Common myeloid progenitor, CD34-positive (primary cell): ENCODE measurements at regions not wholly inside any gene's neighbourhood (a gene's known extent, or its start where the extent isn't known, plus 50 kb on each side); places are given as distances from the start of the nearest gene placed in this dataset.
"Not testable (repeated sequence)": the region's sequence is repeated elsewhere in the genome, so short reads cannot be mapped to it uniquely, and the experiment has no call there.

ENCODE experiments used
- CTCF ChIA-PET: fragments of 350-600 bp; sonication (Branson Sonifier 250); formaldehyde crosslinking; loops from one replicate; lab custom pipeline; 2021; ENCODE audit warnings: antibody characterized with exemption; lab: Charles Lee
- POLR2A ChIA-PET: fragments of 350-600 bp; sonication (Branson Sonifier 250); formaldehyde crosslinking; loops from one replicate; lab custom pipeline; 2021; ENCODE audit warnings: antibody characterized with exemption; lab: Charles Lee
- DNase-seq, 3 donors: peaks; one replicate each; pipeline versions ENCODE4 v3.0.0 to v3.0.0-alpha.2; 2013
- H3K27ac ChIP-seq, 2 experiments: 1 replicate in 1 of 2; 2 replicates in 1 of 2; pipeline ENCODE4 v1.7.0; 2013; ENCODE audit warnings: inconsistent platforms in 2 of 2, low read length in 2 of 2, mild to moderate bottlenecking in 2 of 2, low read depth in 1 of 2, moderate library complexity in 1 of 2; ENCODE audit not compliant: severe bottlenecking in 2 of 2, insufficient read depth in 1 of 2, poor library complexity in 1 of 2
- H3K27me3 ChIP-seq, 5 experiments: replicated peaks in 2 of 5; 1 replicate in 3 of 5; 2 replicates in 2 of 5; pipeline versions ENCODE4 v1.6.1 to v1.7.0; 2013; ENCODE audit warnings: low read length in 4 of 5, mild to moderate bottlenecking in 2 of 5, moderate library complexity in 2 of 5, inconsistent platforms in 1 of 5; ENCODE audit not compliant: insufficient read depth in 5 of 5, control insufficient read depth in 4 of 5
- H3K36me3 ChIP-seq, 4 experiments: 1 replicate in 2 of 4; 2 replicates in 2 of 4; pipeline versions ENCODE4 v1.6.1 to v1.7.0; 2013; ENCODE audit warnings: low read length in 3 of 4, control low read depth in 1 of 4, mild to moderate bottlenecking in 1 of 4; ENCODE audit not compliant: control insufficient read depth in 4 of 4, insufficient read depth in 4 of 4
- H3K4me1 ChIP-seq, 4 experiments: 1 replicate in 3 of 4; 2 replicates in 1 of 4; pipeline versions ENCODE4 v1.6.1 to v1.7.1; 2013; ENCODE audit warnings: low read length in 3 of 4, mild to moderate bottlenecking in 3 of 4, control low read depth in 1 of 4, inconsistent platforms in 1 of 4, moderate library complexity in 1 of 4; ENCODE audit not compliant: control insufficient read depth in 4 of 4, insufficient read depth in 4 of 4; ENCODE audit errors: control extremely low read depth in 1 of 4
- H3K4me3 ChIP-seq, 7 experiments: 1 replicate in 4 of 7; 2 replicates in 3 of 7; pipeline versions ENCODE4 v1.5.1 to v1.7.0; 2013; ENCODE audit warnings: mild to moderate bottlenecking in 7 of 7, low read length in 6 of 7, moderate library complexity in 6 of 7, inconsistent platforms in 2 of 7, low read depth in 2 of 7, control low read depth in 1 of 7; ENCODE audit not compliant: insufficient read depth in 4 of 7, control insufficient read depth in 1 of 7; ENCODE audit errors: extremely low read depth in 1 of 7
- H3K9me3 ChIP-seq, 5 experiments: 1 replicate in 4 of 5; 2 replicates in 1 of 5; pipeline versions ENCODE4 v1.6.1 to v1.7.1; 2013; ENCODE audit warnings: low read length in 4 of 5, mild to moderate bottlenecking in 2 of 5, inconsistent platforms in 1 of 5, low read depth in 1 of 5, moderate library complexity in 1 of 5; ENCODE audit not compliant: control insufficient read depth in 4 of 5, insufficient read depth in 2 of 5; ENCODE audit errors: control extremely low read depth in 1 of 5
- WGBS: methylation state at CpG from one replicate; pipeline ENCODE4 v1.1.5; 2013; ENCODE audit not compliant: insufficient coverage; 5-methylcytosine and 5-hydroxymethylcytosine counted together

DNA sequence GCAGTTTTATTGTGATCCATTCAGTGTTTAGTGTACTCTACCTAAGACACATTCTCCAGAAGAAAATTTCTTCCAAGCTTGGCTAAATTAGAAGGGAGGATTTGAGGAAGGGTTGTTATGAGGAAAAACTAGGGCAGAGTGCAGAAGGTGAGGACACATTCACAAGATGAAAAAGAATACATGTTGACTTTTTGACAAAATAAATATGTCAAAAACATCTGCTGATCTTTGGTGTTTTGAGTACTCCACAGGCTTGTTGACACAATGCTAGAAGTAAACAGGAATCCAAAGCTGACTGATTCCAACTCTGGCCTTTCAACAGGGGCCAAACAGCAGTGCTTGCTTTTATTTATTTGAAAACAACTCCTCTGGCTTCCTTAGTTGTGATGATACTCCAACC lies 125.8 kb upstream of the SLC7A11 start:
- H3K4me1 ChIP-seq = no peaks in the 10 kb centered on the region
- H3K27me3 ChIP-seq = peaks cover 0 to 3% (median 0%) of the 10 kb centered on the region in 5 experiments
- no peak overlapping the region for H3K27ac ChIP-seq
- no peak for DNase-seq
- ChIA-PET POLR2A (no interaction called here), CTCF (no interaction called here)
- H3K4me3 ChIP-seq = no peak overlapping the region
- H3K36me3 ChIP-seq = no peaks in the 10 kb centered on the region
- no peaks in the 10 kb centered on the region for H3K9me3 ChIP-seq

DNA sequence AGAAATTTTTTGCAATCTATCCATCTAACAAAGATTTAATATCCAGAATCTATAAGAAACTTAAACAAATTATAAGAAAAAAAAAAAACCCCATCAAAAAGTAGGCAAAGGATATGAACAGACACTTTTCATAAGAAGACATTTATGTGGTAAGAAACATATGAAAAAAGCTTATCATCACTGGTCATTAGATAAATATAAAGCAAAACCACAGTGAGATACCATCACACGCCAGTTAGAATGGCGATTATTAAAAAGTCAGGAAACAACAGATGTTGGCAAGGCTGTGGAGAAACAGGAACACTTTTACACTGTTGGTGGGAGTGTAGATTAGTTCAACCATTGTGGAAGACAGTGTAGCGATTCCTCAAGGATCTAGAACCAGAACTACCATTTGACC lies 110.3 kb upstream of the SLC7A11 start:
- H3K4me1 ChIP-seq, DNase-seq, H3K36me3 ChIP-seq, CTCF ChIA-PET, H3K27ac ChIP-seq, POLR2A ChIA-PET, H3K4me3 ChIP-seq, H3K27me3 ChIP-seq: not testable (repeated sequence)
- WGBS = no CpG with 5 or more reads among the region's 3 CpGs
- peaks cover 0 to 12% (median 0%) of the 10 kb centered on the region in 5 experiments for H3K9me3 ChIP-seq

DNA sequence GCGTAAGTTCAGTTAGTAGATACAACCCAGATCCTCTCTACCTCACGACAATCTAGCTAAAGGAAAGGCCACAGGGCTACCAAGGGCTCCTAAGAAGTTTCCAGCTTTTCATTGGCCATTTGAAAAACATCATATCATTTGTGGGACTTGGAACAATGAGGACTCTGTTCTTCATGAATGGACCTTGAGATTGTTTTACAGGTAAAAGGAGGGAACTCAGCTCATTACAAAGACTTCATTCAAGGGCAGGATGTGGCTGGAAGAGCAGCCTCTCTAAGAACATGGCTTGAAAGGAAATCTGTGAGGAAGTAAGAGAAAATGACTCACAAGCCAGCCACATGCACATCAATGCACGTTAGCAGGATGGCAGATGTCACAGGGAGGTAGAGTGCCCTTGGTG lies 105.9 kb upstream of the SLC7A11 start:
- CTCF ChIA-PET = no interaction called here
- Histone ChIP-seq H3K4me3 (no peak overlapping the region), H3K27me3 (peaks cover 0 to 7% (median 2%) of the 10 kb centered on the region in 5 experiments), H3K9me3 (peaks cover 0 to under 1% (median 0%) of the 10 kb centered on the region in 5 experiments), H3K36me3 (no peaks in the 10 kb centered on the region), H3K27ac (no peak overlapping the region), H3K4me1 (peaks cover 0 to 21% (median 4%) of the 10 kb centered on the region in 4 experiments)
- POLR2A ChIA-PET = no interaction called here
- WGBS = 50% methylated on average over 2 of the region's 3 CpGs
- DNase-seq = peak in 2 of 3 donors; percentile 58 to 62

DNA sequence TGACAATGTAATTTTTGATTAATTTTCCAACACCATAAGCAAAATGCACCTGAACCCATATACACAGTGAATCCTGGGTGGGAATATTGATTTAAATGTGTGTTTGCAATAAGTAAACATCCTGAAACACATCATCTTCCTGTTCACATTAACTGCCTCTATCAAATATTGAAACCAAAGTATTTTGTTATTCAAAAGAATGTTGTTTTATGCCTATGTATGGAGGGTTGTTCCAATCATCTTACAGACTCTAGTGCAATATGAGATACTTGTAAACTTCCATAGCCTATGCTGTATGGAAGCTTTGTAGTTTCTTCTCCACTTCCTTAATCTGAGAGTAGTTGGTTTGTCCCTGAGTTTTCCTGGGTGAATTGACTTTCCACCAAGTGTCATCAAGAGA lies 105.4 kb upstream of the SLC7A11 start:
- Histone ChIP-seq H3K4me3 (no peak overlapping the region), H3K36me3 (no peaks in the 10 kb centered on the region), H3K4me1 (peaks cover 0 to 26% (median 4%) of the 10 kb centered on the region in 4 experiments), H3K27ac (no peak overlapping the region), H3K9me3 (peaks cover 0 to 2% (median 0%) of the 10 kb centered on the region in 5 experiments), H3K27me3 (peaks cover 0 to 7% (median 3%) of the 10 kb centered on the region in 5 experiments)
- CTCF ChIA-PET = no interaction called here
- POLR2A ChIA-PET = no interaction called here
- no peak for DNase-seq

DNA sequence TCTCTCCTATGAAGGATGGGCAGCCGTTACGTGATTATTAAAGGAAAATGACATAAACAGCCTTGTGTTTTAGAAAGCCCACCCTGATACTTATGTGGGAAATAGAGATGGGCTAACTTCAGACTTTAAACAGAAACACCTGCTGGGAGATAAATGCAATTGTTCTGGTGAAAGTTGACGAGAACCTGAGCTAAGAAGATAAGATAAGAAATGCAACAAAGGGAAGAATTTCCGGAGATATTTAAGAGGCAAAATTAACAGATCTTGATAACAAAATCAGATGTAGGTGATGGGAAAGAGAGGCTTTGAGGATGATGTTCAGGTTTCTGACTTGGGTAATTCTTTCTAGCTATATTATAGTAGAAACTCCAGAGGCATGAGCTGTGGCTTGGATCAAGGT lies 102.7 kb upstream of the SLC7A11 start:
- 75% methylated on average over 4 of the region's 4 CpGs for WGBS
- Histone ChIP-seq H3K36me3 (no peaks in the 10 kb centered on the region), H3K4me1 (peaks cover 3 to 45% (median 11%) of the 10 kb centered on the region in 4 experiments), H3K27me3 (peaks cover 0 to 6% (median 3%) of the 10 kb centered on the region in 5 experiments), H3K4me3 (no peak overlapping the region), H3K27ac (no peak overlapping the region), H3K9me3 (peaks cover 0 to 2% (median 0%) of the 10 kb centered on the region in 5 experiments)
- ChIA-PET POLR2A (no interaction called here), CTCF (interaction anchor here (1.6 kb wide), 1 partner anchor 21 kb away, joined by 3 read pairs; no protein-coding TSS in a partner anchor)
- no peak for DNase-seq

DNA sequence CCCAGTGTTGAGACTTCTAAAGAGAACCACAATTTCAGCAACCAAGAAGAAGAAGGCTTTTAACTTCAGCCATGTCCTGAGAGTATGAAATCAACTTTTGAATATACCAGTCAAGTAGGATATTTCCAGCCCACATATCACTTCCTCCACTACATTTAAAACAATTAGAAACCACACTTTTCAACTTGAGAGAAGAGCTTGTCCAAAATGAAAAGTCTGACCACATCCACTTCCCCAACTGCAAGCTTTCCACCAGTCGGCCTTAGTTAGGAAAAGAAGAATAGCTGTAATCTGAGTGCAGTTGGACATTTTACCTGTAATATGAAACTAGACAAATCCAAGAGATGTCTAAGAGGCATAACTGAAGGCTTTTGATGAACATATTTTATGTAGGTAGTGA lies 101.9 kb upstream of the SLC7A11 start:
- H3K27me3 ChIP-seq = peaks cover 0 to 4% (median 3%) of the 10 kb centered on the region in 5 experiments
- peaks cover 0 to 2% (median 0%) of the 10 kb centered on the region in 5 experiments for H3K9me3 ChIP-seq
- peak in 2 of 3 donors; percentile 24 to 29 for DNase-seq
- no peaks in the 10 kb centered on the region for H3K36me3 ChIP-seq
- H3K4me3 ChIP-seq = no peak overlapping the region
- CTCF ChIA-PET = no interaction called here
- WGBS = no CpG with 5 or more reads among the region's 1 CpG
- no peak overlapping the region for H3K27ac ChIP-seq
- peaks cover 3 to 45% (median 11%) of the 10 kb centered on the region in 4 experiments for H3K4me1 ChIP-seq
- POLR2A ChIA-PET = no interaction called here

DNA sequence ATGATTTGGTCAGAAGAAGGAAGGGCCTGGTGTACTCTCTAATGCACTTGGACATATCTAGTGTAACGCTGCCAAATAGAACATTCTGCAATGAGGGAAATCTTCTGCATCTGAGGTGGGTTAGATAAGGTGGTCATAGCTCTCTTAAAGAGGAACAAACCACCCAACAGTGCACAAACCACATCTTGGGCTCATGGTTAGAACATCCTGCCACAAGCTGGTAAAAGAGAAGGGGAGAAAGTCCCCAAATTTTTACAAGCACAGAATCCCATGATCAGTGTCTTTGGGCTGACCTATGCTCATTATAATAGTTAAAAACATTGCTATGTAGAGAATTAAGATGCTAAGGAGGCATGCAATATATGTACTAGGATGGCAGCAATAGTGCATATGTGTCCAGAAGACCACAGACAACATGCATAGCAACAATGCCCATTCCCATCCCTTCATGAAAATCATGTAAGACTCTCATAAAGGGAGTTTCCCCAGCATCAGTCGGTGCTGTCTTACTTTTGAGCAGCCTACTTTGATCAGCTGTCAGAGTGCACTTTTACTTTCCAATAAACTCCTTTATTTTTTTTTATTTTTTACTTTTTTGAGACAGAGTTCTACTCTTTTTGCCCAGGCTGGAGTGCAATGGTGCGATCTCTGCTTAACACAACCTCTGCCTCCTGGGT lies 99.7 kb upstream of the SLC7A11 start:
- Histone ChIP-seq H3K36me3 (no peaks in the 10 kb centered on the region), H3K9me3 (peaks cover 0 to 2% (median 0%) of the 10 kb centered on the region in 5 experiments), H3K27me3 (peaks cover 0 to 4% (median 3%) of the 10 kb centered on the region in 5 experiments), H3K27ac (no peak overlapping the region), H3K4me1 (peaks cover 3 to 38% (median 11%) of the 10 kb centered on the region in 4 experiments), H3K4me3 (no peak overlapping the region)
- POLR2A ChIA-PET = no interaction called here
- CTCF ChIA-PET = no interaction called here
- 90% methylated on average over 2 of the region's 3 CpGs for WGBS
- peak; percentile 67 to 94 (median 94) for DNase-seq
